C4-2B (cell line): ENCODE measurements at regions not wholly inside any gene's neighbourhood (a gene's known extent, or its start where the extent isn't known, plus 50 kb on each side); places are given as distances from the start of the nearest gene placed in this dataset.

Source experiments
- H3K27ac ChIP-seq: fragments of 450-650 bp; 2 replicates; pipeline ENCODE4 v1.5.1; 2017
- ZFX ChIP-seq: fragments of 450-650 bp; IDR thresholded peaks from 2 replicates; pipeline ENCODE4 v1.6.1; 2017
- TF ChIP-seq, protein P1 (sequence below): fragments of 450-650 bp; conservative IDR thresholded peaks from 2 replicates; pipeline ENCODE4 v1.5.1; 2017; ENCODE audit warnings: mild to moderate bottlenecking

DNA sequence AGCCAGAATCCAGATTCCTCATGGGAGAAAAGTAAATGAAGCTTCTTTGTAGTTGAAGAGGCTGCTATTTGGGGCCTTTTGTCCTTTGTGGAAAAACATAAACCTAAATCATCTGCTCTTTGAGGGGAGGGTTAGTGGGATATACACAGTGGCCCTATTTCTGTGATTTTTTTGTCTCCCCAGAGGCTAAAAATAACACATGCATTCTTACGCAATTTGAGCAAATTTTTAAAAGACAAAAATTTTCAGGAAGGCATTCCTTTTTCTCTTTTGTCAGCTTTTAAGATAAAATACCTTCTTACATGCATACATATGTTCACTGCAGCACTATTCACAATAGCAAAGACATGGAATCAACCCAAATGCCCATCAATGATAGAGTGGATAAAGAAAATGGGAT is 165.5 kb downstream of the AXIN2 start:
- TF ChIP-seq, protein P1, sequence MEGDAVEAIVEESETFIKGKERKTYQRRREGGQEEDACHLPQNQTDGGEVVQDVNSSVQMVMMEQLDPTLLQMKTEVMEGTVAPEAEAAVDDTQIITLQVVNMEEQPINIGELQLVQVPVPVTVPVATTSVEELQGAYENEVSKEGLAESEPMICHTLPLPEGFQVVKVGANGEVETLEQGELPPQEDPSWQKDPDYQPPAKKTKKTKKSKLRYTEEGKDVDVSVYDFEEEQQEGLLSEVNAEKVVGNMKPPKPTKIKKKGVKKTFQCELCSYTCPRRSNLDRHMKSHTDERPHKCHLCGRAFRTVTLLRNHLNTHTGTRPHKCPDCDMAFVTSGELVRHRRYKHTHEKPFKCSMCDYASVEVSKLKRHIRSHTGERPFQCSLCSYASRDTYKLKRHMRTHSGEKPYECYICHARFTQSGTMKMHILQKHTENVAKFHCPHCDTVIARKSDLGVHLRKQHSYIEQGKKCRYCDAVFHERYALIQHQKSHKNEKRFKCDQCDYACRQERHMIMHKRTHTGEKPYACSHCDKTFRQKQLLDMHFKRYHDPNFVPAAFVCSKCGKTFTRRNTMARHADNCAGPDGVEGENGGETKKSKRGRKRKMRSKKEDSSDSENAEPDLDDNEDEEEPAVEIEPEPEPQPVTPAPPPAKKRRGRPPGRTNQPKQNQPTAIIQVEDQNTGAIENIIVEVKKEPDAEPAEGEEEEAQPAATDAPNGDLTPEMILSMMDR, result no peak
- no peak for TF ChIP-seq ZFX
- no peak overlapping the region for H3K27ac ChIP-seq

DNA sequence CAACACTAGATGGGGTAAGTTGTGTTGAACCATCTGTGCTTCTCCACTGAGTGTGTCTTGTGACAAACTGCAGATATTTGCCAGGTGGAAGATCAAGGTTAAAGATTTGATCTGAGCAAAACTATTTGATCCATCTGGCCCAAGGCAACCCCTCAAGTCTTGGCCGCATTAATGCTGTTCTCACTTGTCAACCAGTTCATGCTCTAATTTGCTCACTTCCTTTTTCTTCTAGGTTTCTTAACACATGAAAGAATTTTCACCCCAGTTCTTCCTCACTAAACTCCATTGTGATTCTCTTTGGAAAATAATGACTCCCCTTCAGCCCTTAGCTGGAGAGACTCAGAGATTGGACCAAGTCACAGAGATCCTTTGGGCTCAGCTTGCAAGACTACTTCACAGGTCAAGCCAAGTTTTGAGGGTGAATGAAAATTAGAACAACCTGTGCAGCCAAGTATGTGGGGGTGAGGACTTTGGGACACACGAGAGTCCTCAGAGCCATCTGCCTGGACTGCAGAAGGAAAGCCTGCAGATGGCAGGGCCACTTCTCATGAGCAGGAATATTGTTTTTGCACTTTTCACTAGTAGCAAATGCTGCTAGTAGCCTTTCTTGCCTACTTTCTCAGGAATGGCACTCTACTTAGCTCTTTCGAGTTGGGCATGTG is 166.5 kb downstream of the AXIN2 start:
- no peak overlapping the region for H3K27ac ChIP-seq
- no peak for TF ChIP-seq ZFX
- TF ChIP-seq, protein P1, result no peak

DNA sequence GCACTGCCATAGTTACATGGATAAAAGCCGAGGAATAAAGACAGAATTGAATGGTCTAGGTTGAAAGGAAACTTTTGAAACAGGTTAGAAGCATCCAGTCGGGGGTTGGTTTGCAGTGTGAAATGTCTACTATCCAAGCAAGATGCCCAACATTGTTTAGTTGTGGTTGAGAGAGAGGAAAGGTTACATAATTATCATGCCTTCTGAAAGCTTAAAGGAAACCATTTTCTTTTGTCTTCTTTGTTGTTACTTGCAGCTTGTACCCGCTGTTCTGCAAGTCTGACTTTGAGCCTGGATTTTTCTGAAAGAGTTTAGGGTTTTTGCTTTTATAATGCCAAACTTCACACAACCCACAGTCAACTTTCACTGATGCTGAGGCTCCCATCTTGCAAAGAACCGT is 167.9 kb downstream of the AXIN2 start:
- no peak for TF ChIP-seq ZFX
- TF ChIP-seq, protein P1, result no peak

DNA sequence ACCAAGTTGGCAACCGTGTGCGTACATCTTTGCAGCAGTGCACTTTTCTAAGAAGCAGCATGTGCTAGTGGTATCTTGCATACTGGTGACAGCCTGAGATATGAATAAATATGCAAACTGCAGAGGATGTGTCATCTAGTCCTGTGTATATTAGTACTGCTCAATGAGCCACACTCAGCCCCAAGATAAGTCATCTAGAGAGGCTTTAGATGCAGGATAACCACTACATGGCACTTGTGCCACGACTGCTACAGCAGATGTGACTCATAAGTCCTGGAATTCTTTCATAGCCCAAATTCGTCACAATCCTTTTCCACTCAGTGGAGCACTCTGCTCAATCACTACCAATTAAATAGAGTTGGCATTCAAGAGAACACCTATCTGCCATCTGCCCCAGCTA is 171.5 kb downstream of the AXIN2 start:
- H3K27ac ChIP-seq, result no peak overlapping the region
- TF ChIP-seq, protein P1, result no peak
- no peak for TF ChIP-seq ZFX

More for the DNA sequence above, 167.9 kb downstream of the AXIN2 start:
- H3K27ac ChIP-seq, result no peak overlapping the region

DNA sequence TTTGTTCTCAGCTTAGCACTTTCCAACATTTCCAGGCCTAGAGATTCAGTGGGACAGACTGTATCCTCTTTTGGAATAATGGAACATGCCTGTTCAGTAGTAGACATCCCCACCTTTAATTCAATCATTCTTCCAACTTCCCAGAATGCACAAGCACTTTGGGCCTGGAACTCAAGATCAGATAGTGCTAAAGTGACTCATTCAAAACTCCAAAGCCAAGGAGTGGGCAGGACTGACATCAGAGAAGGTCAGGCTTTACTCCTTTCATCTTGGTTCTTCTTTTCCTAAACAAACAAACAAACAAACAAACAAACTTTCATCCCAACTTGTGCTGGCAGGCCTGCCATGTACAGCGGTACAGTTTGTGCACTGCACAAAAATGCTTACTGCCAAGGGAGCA is 172.0 kb downstream of the AXIN2 start:
- no peak overlapping the region for H3K27ac ChIP-seq
- TF ChIP-seq ZFX, result no peak
- TF ChIP-seq, protein P1, result no peak

DNA sequence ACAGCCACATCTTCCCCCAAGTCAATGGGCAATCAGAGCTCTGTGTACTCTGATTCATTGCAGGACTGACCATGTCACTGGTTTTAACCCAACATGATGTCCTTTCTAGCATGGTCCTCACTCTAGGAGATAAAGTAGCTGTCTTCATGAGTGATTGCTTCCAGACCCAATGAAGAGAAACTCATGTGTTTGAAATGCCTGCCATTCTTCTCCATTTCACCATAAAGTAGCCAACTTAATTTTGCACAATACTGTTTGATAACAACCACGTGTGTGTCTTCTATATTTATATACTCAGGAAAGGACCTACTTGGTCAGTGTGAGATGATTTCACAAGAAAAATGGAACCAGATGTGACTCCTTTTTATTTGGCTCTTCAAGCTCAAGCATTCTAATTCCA is 172.5 kb downstream of the AXIN2 start:
- no peak overlapping the region for H3K27ac ChIP-seq
- TF ChIP-seq, protein P1, result no peak
- TF ChIP-seq ZFX, result no peak

DNA sequence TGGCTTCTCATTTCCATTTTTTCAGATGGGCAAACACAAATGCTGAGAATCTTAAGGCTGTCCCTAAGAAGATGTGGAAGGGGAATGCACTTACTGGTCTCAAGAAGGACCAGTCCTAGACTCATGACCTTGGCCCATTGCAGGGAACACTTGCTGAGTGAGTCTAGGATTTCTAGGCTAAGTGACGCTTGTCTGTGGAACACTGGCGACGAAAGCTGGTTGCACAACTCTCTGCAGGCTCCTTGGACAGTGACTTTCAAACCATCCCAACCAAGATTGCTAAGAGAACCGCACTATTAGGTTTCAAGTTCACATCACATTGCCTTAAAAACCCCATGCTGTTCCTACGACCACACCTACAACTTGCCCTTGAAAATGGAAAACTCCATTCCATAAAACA is 174.1 kb downstream of the AXIN2 start:
- no peak overlapping the region for H3K27ac ChIP-seq
- TF ChIP-seq ZFX, result no peak
- TF ChIP-seq, protein P1, result no peak
